ENCODE measurements at regions not wholly inside any gene's neighbourhood (a gene's known extent, or its start where the extent isn't known, plus 50 kb on each side); places are given as distances from the start of the nearest gene placed in this dataset.
"Not testable (repeated sequence)": the region's sequence is repeated elsewhere in the genome, so short reads cannot be mapped to it uniquely, and the experiment has no call there.

DNA sequence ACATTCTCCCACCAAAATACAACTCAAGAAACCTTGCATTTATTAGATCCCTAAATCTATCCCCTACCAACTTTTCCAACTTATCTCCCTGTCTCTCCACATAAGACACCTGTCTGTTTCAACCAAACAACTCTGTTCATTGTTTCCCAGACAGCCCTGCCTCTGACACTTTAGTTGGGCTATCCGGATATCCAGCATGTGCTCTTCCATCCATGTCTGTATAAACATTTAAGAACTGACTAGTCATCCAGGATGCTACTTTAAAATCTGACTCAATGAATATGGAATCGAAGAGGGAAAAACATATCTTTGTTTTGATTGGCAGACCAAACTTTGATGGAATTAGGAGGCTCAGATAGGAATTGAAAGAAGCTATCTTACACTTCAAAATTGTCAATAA is 143.2 kb upstream of the DCAF8L1 start:
- Histone ChIP-seq H3K4me3 (ENCODE audit: low read length, poor library complexity, severe bottlenecking) (no peak overlapping the region), H3K4me2 (ENCODE audit: low read depth, low read length, poor library complexity, severe bottlenecking) (no peak overlapping the region), H3K9ac (ENCODE audit: low read depth, low read length, poor library complexity, severe bottlenecking) (no peak overlapping the region), H3K36me3 (ENCODE audit: insufficient read depth, low read length) (no peaks in the 10 kb centered on the region), H3K27me3 (ENCODE audit: insufficient read depth, low read length, poor library complexity, severe bottlenecking) (no peaks in the 10 kb centered on the region), H3K9me2 (replicated peaks; ENCODE audit: low read depth, low read length) (no peaks in the 10 kb centered on the region), H2AFZ (ENCODE audit: low read length) (no peak overlapping the region), H4K20me1 (ENCODE audit: insufficient read depth, low read length, poor library complexity, severe bottlenecking) (no peaks in the 10 kb centered on the region), H3K79me2 (ENCODE audit: insufficient read depth, low read length) (no peaks in the 10 kb centered on the region), H3F3A (ENCODE audit: low read depth) (no peaks in the 10 kb centered on the region), H3K4me1 (ENCODE audit: insufficient read depth, low read length, poor library complexity, severe bottlenecking) (no peaks in the 10 kb centered on the region), H3K9me3 (ENCODE audit: insufficient read depth, low read depth, low read length) (no peaks in the 10 kb centered on the region)
- TF ChIP-seq CTCF (conservative IDR thresholded peaks at IDR 0.05; ENCODE audit: low read length) (no peak), EZH2phosphoT487 (IDR thresholded peaks at IDR 0.05; ENCODE audit: borderline replicate concordance) (no peak)

DNA sequence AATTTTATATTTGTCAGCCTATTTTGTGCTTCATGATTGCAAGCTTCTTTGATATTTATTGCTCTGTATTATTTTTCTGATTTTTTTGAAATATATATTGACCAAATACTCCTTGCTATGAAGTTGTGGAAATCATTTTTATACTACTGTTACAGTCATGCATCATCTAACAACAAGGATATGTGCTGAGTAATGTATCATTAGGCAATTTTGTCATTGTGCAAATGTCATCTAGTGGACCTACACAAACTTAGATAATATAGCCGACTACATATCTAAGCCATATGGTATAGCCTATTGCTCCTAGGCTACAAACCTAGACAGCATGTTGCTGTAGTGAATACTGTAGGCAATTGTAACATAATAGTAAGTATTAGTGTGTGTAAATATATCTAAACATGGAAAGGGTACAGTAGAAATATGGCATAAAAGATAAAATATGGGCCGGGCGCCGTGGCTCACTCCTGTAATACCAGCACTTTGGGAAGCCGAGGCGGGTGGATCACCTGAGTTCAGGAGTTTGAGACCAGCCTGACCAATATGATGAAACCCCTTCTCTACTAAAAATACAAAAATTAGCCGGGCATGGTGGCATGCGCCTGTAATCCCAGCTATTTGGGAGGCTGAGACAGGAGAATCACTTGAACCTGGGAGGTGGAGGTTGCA is 139.5 kb upstream of the DCAF8L1 start:
- not testable (repeated sequence) for H3F3A ChIP-seq (ENCODE audit: low read depth); H3K36me3 ChIP-seq (ENCODE audit: insufficient read depth, low read length); H2AFZ ChIP-seq (ENCODE audit: low read length); H3K9me3 ChIP-seq (ENCODE audit: insufficient read depth, low read depth, low read length); H3K27me3 ChIP-seq (ENCODE audit: insufficient read depth, low read length, poor library complexity, severe bottlenecking); H4K20me1 ChIP-seq (ENCODE audit: insufficient read depth, low read length, poor library complexity, severe bottlenecking); H3K9ac ChIP-seq (ENCODE audit: low read depth, low read length, poor library complexity, severe bottlenecking); H3K4me1 ChIP-seq (ENCODE audit: insufficient read depth, low read length, poor library complexity, severe bottlenecking); H3K9me2 ChIP-seq (replicated peaks; ENCODE audit: low read depth, low read length); H3K4me3 ChIP-seq (ENCODE audit: low read length, poor library complexity, severe bottlenecking); H3K79me2 ChIP-seq (ENCODE audit: insufficient read depth, low read length); H3K4me2 ChIP-seq (ENCODE audit: low read depth, low read length, poor library complexity, severe bottlenecking)

DNA sequence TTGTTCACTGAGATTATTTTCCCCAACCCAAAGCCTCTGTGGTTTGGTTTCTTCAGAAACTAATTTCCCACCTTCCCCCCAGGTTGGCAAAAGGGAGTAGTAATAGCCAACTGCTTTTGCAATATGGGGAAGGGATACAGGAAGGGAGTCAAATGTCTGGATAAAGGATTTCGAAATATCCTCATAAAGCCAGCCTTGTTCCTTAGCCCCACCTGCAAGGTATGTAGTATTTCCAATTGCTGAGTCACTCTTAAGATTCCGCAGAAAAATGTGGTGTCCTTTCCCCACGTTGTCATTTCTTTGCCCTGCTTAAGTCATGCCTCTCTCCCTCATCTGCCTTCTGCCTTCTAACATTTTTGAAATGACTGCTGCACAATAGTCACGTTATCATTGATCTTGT is 138.8 kb upstream of the DCAF8L1 start:
- no peaks in the 10 kb centered on the region for H3K9me3 ChIP-seq (ENCODE audit: insufficient read depth, low read depth, low read length)
- no peak for TF ChIP-seq EZH2phosphoT487 (IDR thresholded peaks at IDR 0.05; ENCODE audit: borderline replicate concordance)
- TF ChIP-seq CTCF (conservative IDR thresholded peaks at IDR 0.05; ENCODE audit: low read length) = no peak
- H3K4me3 ChIP-seq (ENCODE audit: low read length, poor library complexity, severe bottlenecking) = no peak overlapping the region
- H3K9me2 ChIP-seq (replicated peaks; ENCODE audit: low read depth, low read length) = no peaks in the 10 kb centered on the region
- H3K36me3 ChIP-seq (ENCODE audit: insufficient read depth, low read length) = no peaks in the 10 kb centered on the region
- H3F3A ChIP-seq (ENCODE audit: low read depth) = no peaks in the 10 kb centered on the region
- no peaks in the 10 kb centered on the region for H3K4me1 ChIP-seq (ENCODE audit: insufficient read depth, low read length, poor library complexity, severe bottlenecking)
- no peak overlapping the region for H2AFZ ChIP-seq (ENCODE audit: low read length)
- no peak overlapping the region for H3K4me2 ChIP-seq (ENCODE audit: low read depth, low read length, poor library complexity, severe bottlenecking)
- no peaks in the 10 kb centered on the region for H4K20me1 ChIP-seq (ENCODE audit: insufficient read depth, low read length, poor library complexity, severe bottlenecking)
- no peak overlapping the region for H3K9ac ChIP-seq (ENCODE audit: low read depth, low read length, poor library complexity, severe bottlenecking)
- H3K79me2 ChIP-seq (ENCODE audit: insufficient read depth, low read length) = no peaks in the 10 kb centered on the region
- no peaks in the 10 kb centered on the region for H3K27me3 ChIP-seq (ENCODE audit: insufficient read depth, low read length, poor library complexity, severe bottlenecking)
